Neural progenitor cell (in vitro differentiated cells): ENCODE measurements at regions not wholly inside any gene's neighbourhood (a gene's known extent, or its start where the extent isn't known, plus 50 kb on each side); places are given as distances from the start of the nearest gene placed in this dataset.

ENCODE experiments used
- CTCF ChIP-seq: fragments of 200-600 bp; sonication (generic); IDR thresholded peaks from 2 replicates; pipeline ENCODE4 v1.5.1; 2017; ENCODE audit warnings: antibody characterized with exemption, mild to moderate bottlenecking
- EZH2phosphoT487 ChIP-seq: fragments of 200-600 bp; sonication (generic); IDR thresholded peaks from 2 replicates; pipeline ENCODE4 v1.6.1; 2017; ENCODE audit warnings: antibody characterized with exemption

GRCh38 chr13:39154041-39154440 lies 115.8 kb downstream of the NHLRC3 start:
- no peak for TF ChIP-seq CTCF
- no peak for TF ChIP-seq EZH2phosphoT487
